Panc1 (cell line): ENCODE measurements at regions not wholly inside any gene's neighbourhood (a gene's known extent, or its start where the extent isn't known, plus 50 kb on each side); places are given as distances from the start of the nearest gene placed in this dataset.

Experiments used
- ATAC-seq: fragments of 200-7000 bp; cut with Tn5 transposase; 2 replicates; pipeline ENCODE4 v1.9.1; 2020; ENCODE audit warnings: mild to moderate bottlenecking, moderate library complexity
- BruUV-seq: library from RNA; stranded (reverse); fragments of 400-500 nt; replicated peaks from 2 replicates; lab custom pipeline; 2021; lab: Mats Ljungman, UMichigan
- CTCF ChIA-PET: fragments of 300-600 bp; sonication (Branson Sonifier 250); formaldehyde crosslinking; loops from one replicate; lab custom pipeline; 2022; ENCODE audit warnings: antibody characterized with exemption; lab: Charles Lee
- POLR2A ChIA-PET: fragments of 300-600 bp; sonication (Branson Sonifier 250); formaldehyde crosslinking; loops from one replicate; lab custom pipeline; 2022; ENCODE audit warnings: antibody characterized with exemption; lab: Charles Lee
- DNase-seq: peaks from one replicate; pipeline ENCODE4 v3.0.0-alpha.2; 2010; ENCODE audit warnings: low read depth, low spot score
- H3K27ac ChIP-seq: 2 replicates; pipeline ENCODE4 v1.5.1; 2011; ENCODE audit warnings: mild to moderate bottlenecking, low read length, inconsistent platforms
- H3K27me3 ChIP-seq: fragments of 200-500 bp; sonication (Bioruptor generic); 2 replicates; pipeline ENCODE4 v1.6.0; 2014; ENCODE audit warnings: low read length, inconsistent platforms; ENCODE audit not compliant: control insufficient read depth, insufficient read depth
- H3K36me3 ChIP-seq: fragments of 200-500 bp; sonication (Bioruptor generic); 2 replicates; pipeline ENCODE4 v1.5.1; 2014; ENCODE audit warnings: inconsistent platforms, mild to moderate bottlenecking, low read length, moderate library complexity; ENCODE audit not compliant: control insufficient read depth, insufficient read depth
- H3K4me1 ChIP-seq: 2 replicates; pipeline ENCODE4 v1.5.1; 2011; ENCODE audit warnings: inconsistent platforms, mild to moderate bottlenecking, low read length, moderate library complexity; ENCODE audit not compliant: control insufficient read depth, insufficient read depth
- H3K4me3 ChIP-seq, 2 experiments: 2 replicates each; pipeline ENCODE4 v1.5.1; 2011 to 2012; ENCODE audit warnings: low read depth in 2 of 2, low read length in 2 of 2, mild to moderate bottlenecking in 2 of 2, inconsistent platforms in 1 of 2, moderate library complexity in 1 of 2
- H3K9me3 ChIP-seq: fragments of 200-500 bp; sonication (Bioruptor generic); 2 replicates; pipeline ENCODE4 v1.5.1; 2014; ENCODE audit warnings: low read depth, mild to moderate bottlenecking, inconsistent platforms, low read length, moderate library complexity; ENCODE audit not compliant: control insufficient read depth, insufficient read depth
- POLR2AphosphoS5 ChIP-seq: IDR thresholded peaks from 2 replicates; pipeline ENCODE4 v1.6.1; 2012; ENCODE audit warnings: mild to moderate bottlenecking, low read depth, low read length, moderate library complexity
- SIN3A ChIP-seq: IDR thresholded peaks from 2 replicates; pipeline ENCODE4 v1.6.1; 2012; ENCODE audit warnings: low read depth, mild to moderate bottlenecking, low read length, moderate library complexity, borderline replicate concordance; ENCODE audit not compliant: insufficient read depth
- TCF7L2 ChIP-seq: IDR thresholded peaks from 2 replicates; pipeline ENCODE4 v1.6.1; 2011; ENCODE audit warnings: mild to moderate bottlenecking, low read depth, low read length, inconsistent platforms
- in situ Hi-C: cut with HindIII; loops from 2 replicates; pipeline ENCODE4 v1.10.0; 2016; ENCODE audit warnings: low sequenced_read_pairs, low pct_unique_long_range_greater_than_20kb
- intact Hi-C: fragments of 100-400 bp; cut with micrococcal nuclease; formaldehyde crosslinking; loops from one replicate; pipeline ENCODE4 v1.10.0; 2022; ENCODE audit not compliant: unreplicated experiment
- TF ChIP-seq, protein P1 (sequence below): fragments of 450-650 bp; IDR thresholded peaks from 2 replicates; pipeline ENCODE4 v1.5.1; 2017; ENCODE audit warnings: mild to moderate bottlenecking
- TF ChIP-seq, protein P2 (sequence below), 2 experiments: IDR thresholded peaks; 2 replicates each; pipeline ENCODE4 v1.6.1; 2011 to 2012; ENCODE audit warnings: low read depth in 2 of 2, control low read depth in 1 of 2, low read length in 1 of 2, mild to moderate bottlenecking in 1 of 2, moderate library complexity in 1 of 2; ENCODE audit not compliant: insufficient read depth in 1 of 2

GRCh38 chr14:58740379-58740935 lies 102.7 kb downstream of the DACT1 start:
- Histone ChIP-seq H3K36me3 (no peaks in the 10 kb centered on the region), H3K4me3 (no peak overlapping the region), H3K4me1 (no peaks in the 10 kb centered on the region), H3K27ac (no peak overlapping the region), H3K9me3 (no peaks in the 10 kb centered on the region), H3K27me3 (no peaks in the 10 kb centered on the region; the same call in 1 of the 2 replicates)
- CTCF ChIA-PET, result no interaction called here
- in situ Hi-C loops, result no loop called here
- intact Hi-C loops, result no loop called here
- ATAC-seq (no peak), DNase-seq (no peak)
- no TSS peak for BruUV-seq
- POLR2A ChIA-PET, result no interaction called here
- no peak for TF ChIP-seq SIN3A
- TF ChIP-seq, protein P1, sequence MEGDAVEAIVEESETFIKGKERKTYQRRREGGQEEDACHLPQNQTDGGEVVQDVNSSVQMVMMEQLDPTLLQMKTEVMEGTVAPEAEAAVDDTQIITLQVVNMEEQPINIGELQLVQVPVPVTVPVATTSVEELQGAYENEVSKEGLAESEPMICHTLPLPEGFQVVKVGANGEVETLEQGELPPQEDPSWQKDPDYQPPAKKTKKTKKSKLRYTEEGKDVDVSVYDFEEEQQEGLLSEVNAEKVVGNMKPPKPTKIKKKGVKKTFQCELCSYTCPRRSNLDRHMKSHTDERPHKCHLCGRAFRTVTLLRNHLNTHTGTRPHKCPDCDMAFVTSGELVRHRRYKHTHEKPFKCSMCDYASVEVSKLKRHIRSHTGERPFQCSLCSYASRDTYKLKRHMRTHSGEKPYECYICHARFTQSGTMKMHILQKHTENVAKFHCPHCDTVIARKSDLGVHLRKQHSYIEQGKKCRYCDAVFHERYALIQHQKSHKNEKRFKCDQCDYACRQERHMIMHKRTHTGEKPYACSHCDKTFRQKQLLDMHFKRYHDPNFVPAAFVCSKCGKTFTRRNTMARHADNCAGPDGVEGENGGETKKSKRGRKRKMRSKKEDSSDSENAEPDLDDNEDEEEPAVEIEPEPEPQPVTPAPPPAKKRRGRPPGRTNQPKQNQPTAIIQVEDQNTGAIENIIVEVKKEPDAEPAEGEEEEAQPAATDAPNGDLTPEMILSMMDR, result no peak
- TF ChIP-seq, protein P2, sequence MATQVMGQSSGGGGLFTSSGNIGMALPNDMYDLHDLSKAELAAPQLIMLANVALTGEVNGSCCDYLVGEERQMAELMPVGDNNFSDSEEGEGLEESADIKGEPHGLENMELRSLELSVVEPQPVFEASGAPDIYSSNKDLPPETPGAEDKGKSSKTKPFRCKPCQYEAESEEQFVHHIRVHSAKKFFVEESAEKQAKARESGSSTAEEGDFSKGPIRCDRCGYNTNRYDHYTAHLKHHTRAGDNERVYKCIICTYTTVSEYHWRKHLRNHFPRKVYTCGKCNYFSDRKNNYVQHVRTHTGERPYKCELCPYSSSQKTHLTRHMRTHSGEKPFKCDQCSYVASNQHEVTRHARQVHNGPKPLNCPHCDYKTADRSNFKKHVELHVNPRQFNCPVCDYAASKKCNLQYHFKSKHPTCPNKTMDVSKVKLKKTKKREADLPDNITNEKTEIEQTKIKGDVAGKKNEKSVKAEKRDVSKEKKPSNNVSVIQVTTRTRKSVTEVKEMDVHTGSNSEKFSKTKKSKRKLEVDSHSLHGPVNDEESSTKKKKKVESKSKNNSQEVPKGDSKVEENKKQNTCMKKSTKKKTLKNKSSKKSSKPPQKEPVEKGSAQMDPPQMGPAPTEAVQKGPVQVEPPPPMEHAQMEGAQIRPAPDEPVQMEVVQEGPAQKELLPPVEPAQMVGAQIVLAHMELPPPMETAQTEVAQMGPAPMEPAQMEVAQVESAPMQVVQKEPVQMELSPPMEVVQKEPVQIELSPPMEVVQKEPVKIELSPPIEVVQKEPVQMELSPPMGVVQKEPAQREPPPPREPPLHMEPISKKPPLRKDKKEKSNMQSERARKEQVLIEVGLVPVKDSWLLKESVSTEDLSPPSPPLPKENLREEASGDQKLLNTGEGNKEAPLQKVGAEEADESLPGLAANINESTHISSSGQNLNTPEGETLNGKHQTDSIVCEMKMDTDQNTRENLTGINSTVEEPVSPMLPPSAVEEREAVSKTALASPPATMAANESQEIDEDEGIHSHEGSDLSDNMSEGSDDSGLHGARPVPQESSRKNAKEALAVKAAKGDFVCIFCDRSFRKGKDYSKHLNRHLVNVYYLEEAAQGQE (IDR thresholded peaks at IDR 0.05; ENCODE audit: insufficient read depth in 1 of 2, low read depth in 2 of 2, low read length in 1 of 2), result no peak
- TF ChIP-seq POLR2AphosphoS5, result no peak
- no peak for TF ChIP-seq TCF7L2

DNA sequence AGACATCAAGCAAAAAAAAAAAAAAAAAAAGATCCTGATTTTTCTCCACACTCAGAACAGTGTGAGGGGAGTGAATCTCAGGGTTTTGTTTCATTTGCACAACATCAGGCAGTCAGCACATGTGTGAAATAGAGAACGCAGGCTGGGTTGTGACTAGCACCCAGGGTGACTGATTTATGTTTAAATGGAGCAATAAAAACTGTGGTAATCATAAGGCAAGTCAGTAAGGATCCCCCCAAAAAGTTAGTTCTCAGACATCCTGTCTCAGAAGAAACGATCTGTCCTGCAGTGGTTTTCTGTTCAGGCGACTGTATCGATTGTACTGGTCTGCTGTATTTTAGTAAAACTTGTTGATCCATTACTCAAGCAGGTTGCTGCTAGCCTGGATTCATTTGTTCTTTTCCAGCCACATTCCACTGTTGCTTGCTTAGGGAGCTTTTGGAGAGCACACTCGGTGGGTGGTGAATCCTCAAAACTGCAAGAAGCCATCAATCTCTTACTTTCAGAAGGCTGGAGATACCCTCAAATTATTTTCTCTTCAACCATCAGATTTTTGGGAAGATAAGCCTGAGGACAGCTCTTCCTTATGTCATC lies 107.1 kb downstream of the DACT1 start:
- H3K4me1 ChIP-seq, result no peaks in the 10 kb centered on the region
- no peaks in the 10 kb centered on the region; the same call in 1 of the 2 replicates for H3K27me3 ChIP-seq
- intact Hi-C loops (no loop called here), in situ Hi-C loops (no loop called here)
- no peaks in the 10 kb centered on the region for H3K36me3 ChIP-seq
- TF ChIP-seq, protein P2 (IDR thresholded peaks at IDR 0.05; ENCODE audit: insufficient read depth in 1 of 2, low read depth in 2 of 2, low read length in 1 of 2), result no peak
- no peak for TF ChIP-seq POLR2AphosphoS5
- TF ChIP-seq SIN3A, result no peak
- TF ChIP-seq, protein P1, result no peak
- no peaks in the 10 kb centered on the region for H3K9me3 ChIP-seq
- H3K4me3 ChIP-seq, result no peak overlapping the region
- no peak for DNase-seq
- no peak overlapping the region for H3K27ac ChIP-seq
- ATAC-seq, result no peak
- CTCF ChIA-PET, result no interaction called here
- POLR2A ChIA-PET, result no interaction called here
- BruUV-seq, result no TSS peak
